Left renal cortex interstitium (tissue), 4 donors: ENCODE measurements at regions not wholly inside any gene's neighbourhood (a gene's known extent, or its start where the extent isn't known, plus 50 kb on each side); places are given as distances from the start of the nearest gene placed in this dataset.
"Not testable (repeated sequence)": the region's sequence is repeated elsewhere in the genome, so short reads cannot be mapped to it uniquely, and the experiment has no call there.

Source experiments
- DNase-seq, 4 donors: peaks; one replicate each; pipeline ENCODE4 v3.0.0-alpha.2; 2013; ENCODE audit warnings: low read depth in 4 of 4, low spot score in 2 of 4, missing footprints in 1 of 4

GRCh38 chr17:13442361-13442760, 159.4 kb downstream of the HS3ST3A1 start:
- DNase-seq, result no peak

GRCh38 chr17:13441873-13442272, 159.9 kb downstream of the HS3ST3A1 start:
- DNase-seq, result no peak

- DNase-seq, result no peak
These were observed 163.6 kb downstream of the HS3ST3A1 start for GRCh38 chr17:13437966-13438779.

- DNase-seq, result no peak
These were observed 166.5 kb downstream of the HS3ST3A1 start for GRCh38 chr17:13435230-13435629.

- no peak for DNase-seq
These were observed 172.5 kb downstream of the HS3ST3A1 start for GRCh38 chr17:13429201-13429600.

- DNase-seq, result no peak
These were observed 173.1 kb downstream of the HS3ST3A1 start for GRCh38 chr17:13428611-13429042.

GRCh38 chr17:13426991-13427390, 174.7 kb downstream of the HS3ST3A1 start:
- DNase-seq, result no peak

- no peak for DNase-seq
These were observed 176.3 kb downstream of the HS3ST3A1 start for GRCh38 chr17:13425390-13425789.

GRCh38 chr17:13421581-13422130, 180.1 kb downstream of the HS3ST3A1 start:
- no peak for DNase-seq

- DNase-seq, result no peak
These were observed 180.9 kb downstream of the HS3ST3A1 start for GRCh38 chr17:13420878-13421277.

- no peak for DNase-seq
These were observed 181.3 kb downstream of the HS3ST3A1 start for GRCh38 chr17:13420418-13420826.

- DNase-seq, result no peak
These were observed 182.1 kb downstream of the HS3ST3A1 start for GRCh38 chr17:13419676-13420075.

GRCh38 chr17:13418891-13419290, 182.8 kb downstream of the HS3ST3A1 start:
- no peak for DNase-seq

GRCh38 chr17:13417381-13417950, 184.3 kb downstream of the HS3ST3A1 start:
- no peak for DNase-seq

GRCh38 chr17:13416748-13417363, 184.9 kb downstream of the HS3ST3A1 start:
- DNase-seq, result no peak

- no peak for DNase-seq
These were observed 185.8 kb downstream of the HS3ST3A1 start for GRCh38 chr17:13415871-13416416.

GRCh38 chr17:13415200-13415599, 186.5 kb downstream of the HS3ST3A1 start:
- not testable (repeated sequence) for DNase-seq

- DNase-seq, result no peak
These were observed 188.7 kb downstream of the HS3ST3A1 start for GRCh38 chr17:13413001-13413400.

GRCh38 chr17:13410874-13411273, 190.9 kb downstream of the HS3ST3A1 start:
- no peak for DNase-seq

GRCh38 chr17:13410214-13410613, 191.5 kb downstream of the HS3ST3A1 start:
- no peak for DNase-seq

- no peak for DNase-seq
These were observed 192.3 kb downstream of the HS3ST3A1 start for GRCh38 chr17:13409455-13409854.
